Natural killer cell (primary cell): ENCODE measurements at regions not wholly inside any gene's neighbourhood (a gene's known extent, or its start where the extent isn't known, plus 50 kb on each side); places are given as distances from the start of the nearest gene placed in this dataset.

ENCODE experiments used
- ATAC-seq, 3 donors: fragments of 150-1000 bp in 2 of 3; fragments of 200-7000 bp in 1 of 3; cut with Tn5 transposase; 1 replicate in 1 of 3; 2 replicates in 2 of 3; pipeline ENCODE4 v1.10.0; 2021; ENCODE audit warnings: mild to moderate bottlenecking in 2 of 3, moderate library complexity in 2 of 3
- DNase-seq, 2 donors: peaks; one replicate each; pipeline versions ENCODE4 v3.0.0 to v3.0.0-alpha.2; 2013 to 2021; ENCODE audit warnings: mixed read lengths in 1 of 2
- H3K27ac ChIP-seq: one replicate; pipeline ENCODE4 v1.5.1; 2013; ENCODE audit warnings: mild to moderate bottlenecking, low read length
- H3K27me3 ChIP-seq: one replicate; pipeline ENCODE4 v1.6.1; 2013; ENCODE audit warnings: low read length; ENCODE audit not compliant: control insufficient read depth, insufficient read depth
- H3K36me3 ChIP-seq: one replicate; pipeline ENCODE4 v1.6.1; 2013; ENCODE audit warnings: low read length; ENCODE audit not compliant: control insufficient read depth, insufficient read depth
- H3K4me1 ChIP-seq: one replicate; pipeline ENCODE4 v1.6.1; 2013; ENCODE audit warnings: low read length; ENCODE audit not compliant: control insufficient read depth, insufficient read depth
- H3K4me3 ChIP-seq: one replicate; pipeline ENCODE4 v1.5.1; 2013; ENCODE audit warnings: low read length
- H3K9me3 ChIP-seq: one replicate; pipeline ENCODE4 v1.6.1; 2013; ENCODE audit warnings: low read length; ENCODE audit not compliant: control insufficient read depth, insufficient read depth
- H3K27ac Mint-ChIP-seq, 2 donors: one replicate each; pipeline ENCODE4 v1.8.0; 2022; ENCODE audit warnings: mild to moderate bottlenecking in 2 of 2, mixed read lengths in 2 of 2, moderate library complexity in 1 of 2
- H3K27me3 Mint-ChIP-seq, 2 donors: one replicate each; pipeline ENCODE4 v1.8.0; 2022; ENCODE audit warnings: low read depth in 2 of 2, mixed read lengths in 2 of 2
- H3K36me3 Mint-ChIP-seq: one replicate; pipeline ENCODE4 v1.8.0; 2022; ENCODE audit warnings: mixed read lengths
- H3K4me1 Mint-ChIP-seq, 2 donors: one replicate each; pipeline ENCODE4 v1.8.0; 2022; ENCODE audit warnings: mixed read lengths in 2 of 2
- H3K4me3 Mint-ChIP-seq: one replicate; pipeline ENCODE4 v1.8.0; 2022; ENCODE audit warnings: mild to moderate bottlenecking, moderate library complexity, mixed read lengths
- H3K9me3 Mint-ChIP-seq, 2 donors: one replicate each; pipeline ENCODE4 v1.8.0; 2022; ENCODE audit warnings: mixed read lengths in 2 of 2
- CTCF ChIP-seq: fragments of 200-600 bp; IDR thresholded peaks from one replicate; pipeline ENCODE4 v1.8.0; 2022; ENCODE audit warnings: antibody characterized with exemption
- WGBS: methylation state at CpG from one replicate; pipeline ENCODE4 v1.1.7; 2013; ENCODE audit warnings: missing lambda C conversion rate; ENCODE audit not compliant: insufficient coverage; 5-methylcytosine and 5-hydroxymethylcytosine counted together
- intact Hi-C: fragments of 100-400 bp; cut with micrococcal nuclease; formaldehyde crosslinking; loops from one replicate; pipeline ENCODE4 v1.14.2; 2022

GRCh38 chr12:38253778-38254177 is 62.8 kb upstream of the ALG10B start:
- H3K4me1 Mint-ChIP-seq: no peaks in the 10 kb centered on the region
- H3K27ac Mint-ChIP-seq: no peak overlapping the region
- no peaks in the 10 kb centered on the region for H3K4me1 ChIP-seq
- intact Hi-C loops: no loop called here
- no peak for TF ChIP-seq CTCF
- H3K9me3 ChIP-seq: no peaks in the 10 kb centered on the region
- DNase-seq (no peak), ATAC-seq (no peak)
- H3K36me3 Mint-ChIP-seq: peaks cover 16% of the 10 kb centered on the region
- no peaks in the 10 kb centered on the region for H3K36me3 ChIP-seq
- H3K27ac ChIP-seq: no peak overlapping the region
- H3K9me3 Mint-ChIP-seq: peaks cover 10% of the 10 kb centered on the region in 2 donors
- no peak overlapping the region for H3K4me3 ChIP-seq
- H3K27me3 Mint-ChIP-seq: no peaks in the 10 kb centered on the region
- no peak overlapping the region for H3K4me3 Mint-ChIP-seq
- H3K27me3 ChIP-seq: no peaks in the 10 kb centered on the region

- Histone ChIP-seq H3K27me3 (no peaks in the 10 kb centered on the region), H3K36me3 (no peaks in the 10 kb centered on the region), H3K4me3 (no peak overlapping the region), H3K9me3 (peaks cover 5% of the 10 kb centered on the region), H3K27ac (no peak overlapping the region), H3K4me1 (no peaks in the 10 kb centered on the region)
- Mint-ChIP-seq H3K27me3 (no peaks in the 10 kb centered on the region), H3K36me3 (no peaks in the 10 kb centered on the region), H3K4me3 (no peak overlapping the region), H3K27ac (no peak overlapping the region), H3K9me3 (peaks cover 4 to 6% of the 10 kb centered on the region in 2 donors), H3K4me1 (no peaks in the 10 kb centered on the region)
- WGBS: 83% methylated on average over 1 of the region's 1 CpG
- DNase-seq: no peak
- no peak for ATAC-seq
- TF ChIP-seq CTCF: no peak
- intact Hi-C loops: no loop called here
These were observed 58.2 kb upstream of the ALG10B start for GRCh38 chr12:38258411-38258810.
